ENCODE measurements at regions not wholly inside any gene's neighbourhood (a gene's known extent, or its start where the extent isn't known, plus 50 kb on each side); places are given as distances from the start of the nearest gene placed in this dataset.

DNA sequence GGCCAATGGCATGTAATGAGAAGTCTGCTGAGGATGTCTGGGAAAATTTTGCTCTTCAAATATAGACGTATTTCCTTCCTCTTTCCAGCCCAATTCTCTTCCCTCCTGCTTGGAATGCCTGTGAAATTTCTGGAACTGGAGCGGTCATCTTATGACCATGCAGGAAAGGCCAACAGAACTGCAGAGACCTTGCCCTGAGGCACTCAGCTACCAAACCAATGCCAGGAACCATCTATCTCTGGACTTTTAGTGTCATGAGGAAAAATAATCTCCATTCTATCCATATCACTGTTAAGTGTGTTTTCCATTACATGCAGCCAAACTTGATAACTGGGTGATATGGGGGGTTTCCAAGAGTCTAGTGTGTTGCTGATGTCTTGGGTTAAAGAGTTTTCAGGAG, 363.7 kb downstream of the SLC4A3 start:
- H3K27ac ChIP-seq (ENCODE audit: low read depth, low read length) = no peak overlapping the region
- no peaks in the 10 kb centered on the region for H3K9me3 ChIP-seq (ENCODE audit: control insufficient read depth, insufficient read depth, low read length)
- no peaks in the 10 kb centered on the region for H3K4me1 ChIP-seq (ENCODE audit: control insufficient read depth, low read length)
- no peak overlapping the region for H3K4me2 ChIP-seq (ENCODE audit: low read length)
- no peaks in the 10 kb centered on the region for H4K20me1 ChIP-seq (ENCODE audit: control insufficient read depth, insufficient read depth, low read depth, low read length)
- H3K79me2 ChIP-seq (ENCODE audit: control insufficient read depth, low read length) = no peaks in the 10 kb centered on the region
- no peaks in the 10 kb centered on the region for H3K9me2 ChIP-seq (replicated peaks; ENCODE audit: control insufficient read depth, low read length)
- no peaks in the 10 kb centered on the region for H3K36me3 ChIP-seq (ENCODE audit: control insufficient read depth, low read length)
- H3F3A ChIP-seq (ENCODE audit: control insufficient read depth, insufficient read depth) = no peaks in the 10 kb centered on the region
- no peak overlapping the region for H3K4me3 ChIP-seq (ENCODE audit: low read length)
- no peak for TF ChIP-seq CTCF (IDR thresholded peaks at IDR 0.05; ENCODE audit: low read depth, low read length, poor library complexity, severe bottlenecking)
- no peak for TF ChIP-seq EZH2phosphoT487 (IDR thresholded peaks at IDR 0.05; ENCODE audit: borderline replicate concordance, low read length)
- no peaks in the 10 kb centered on the region for H3K27me3 ChIP-seq (ENCODE audit: control insufficient read depth, low read length)

DNA sequence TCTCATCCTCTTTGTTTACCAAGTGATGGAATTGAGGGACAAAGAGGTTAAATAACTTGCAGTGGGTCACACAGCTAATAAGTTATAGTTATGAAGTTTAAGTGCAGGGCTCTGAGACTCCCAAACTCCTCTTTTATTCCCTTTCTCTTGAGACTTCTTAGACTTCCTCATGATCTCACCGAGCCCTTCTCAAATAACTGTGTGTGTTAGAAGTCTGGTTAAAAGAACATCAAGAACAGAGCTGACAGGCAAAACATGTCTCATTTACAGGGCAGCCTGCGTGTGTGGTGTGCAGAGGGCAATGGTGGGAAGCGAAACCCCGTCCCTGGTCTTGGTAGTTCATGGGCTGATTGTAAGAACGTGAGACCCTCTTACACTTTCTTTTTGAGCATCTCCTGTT, 368.0 kb downstream of the SLC4A3 start:
- no peaks in the 10 kb centered on the region for H3K79me2 ChIP-seq (ENCODE audit: control insufficient read depth, low read length)
- no peak for TF ChIP-seq EZH2phosphoT487 (IDR thresholded peaks at IDR 0.05; ENCODE audit: borderline replicate concordance, low read length)
- no peak for TF ChIP-seq CTCF (IDR thresholded peaks at IDR 0.05; ENCODE audit: low read depth, low read length, poor library complexity, severe bottlenecking)
- H3K27ac ChIP-seq (ENCODE audit: low read depth, low read length) = no peak overlapping the region
- no peaks in the 10 kb centered on the region for H3K9me2 ChIP-seq (replicated peaks; ENCODE audit: control insufficient read depth, low read length)
- no peaks in the 10 kb centered on the region for H3K4me1 ChIP-seq (ENCODE audit: control insufficient read depth, low read length)
- H3K4me2 ChIP-seq (ENCODE audit: low read length) = no peak overlapping the region
- H3K36me3 ChIP-seq (ENCODE audit: control insufficient read depth, low read length) = no peaks in the 10 kb centered on the region
- no peak overlapping the region for H3K4me3 ChIP-seq (ENCODE audit: low read length)
- no peaks in the 10 kb centered on the region for H3F3A ChIP-seq (ENCODE audit: control insufficient read depth, insufficient read depth)
- no peaks in the 10 kb centered on the region for H3K9me3 ChIP-seq (ENCODE audit: control insufficient read depth, insufficient read depth, low read length)
- H3K27me3 ChIP-seq (ENCODE audit: control insufficient read depth, low read length) = no peaks in the 10 kb centered on the region
- no peaks in the 10 kb centered on the region for H4K20me1 ChIP-seq (ENCODE audit: control insufficient read depth, insufficient read depth, low read depth, low read length)

DNA sequence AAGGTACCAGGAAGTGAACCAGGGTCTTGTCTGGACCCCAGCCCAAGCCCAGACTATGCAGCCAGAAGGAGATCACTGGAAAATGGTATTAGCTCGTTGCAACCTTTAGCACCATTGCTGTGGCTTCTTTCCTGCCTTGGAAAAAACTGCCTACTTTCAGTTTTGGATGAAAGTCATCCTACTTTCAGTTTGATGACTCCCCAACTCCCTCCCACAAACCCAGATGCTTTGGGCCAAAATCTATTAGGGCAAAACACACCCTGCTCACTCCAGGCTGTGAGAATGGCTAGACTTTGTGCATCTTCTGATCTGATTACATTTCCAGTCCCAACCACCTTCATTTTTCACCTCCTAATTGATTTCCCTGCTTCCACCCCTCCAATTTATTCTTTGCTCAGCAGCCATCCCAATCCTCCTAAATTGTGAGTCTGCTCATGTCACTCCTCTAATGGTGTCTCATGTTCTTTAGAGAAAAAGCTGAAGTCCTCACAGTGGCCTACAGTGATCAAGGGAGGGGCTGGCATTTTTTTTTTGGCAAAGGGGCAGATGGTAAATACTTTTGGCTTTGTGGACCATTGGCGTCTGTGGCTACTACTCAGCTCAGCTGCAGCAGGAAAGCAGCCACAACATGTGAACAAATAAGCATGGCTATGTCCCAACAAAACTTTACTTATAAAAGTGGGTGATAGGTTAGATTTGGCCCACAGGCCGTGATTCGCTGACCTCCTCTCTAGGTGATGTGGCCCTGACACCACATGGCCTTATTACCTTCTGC, 368.7 kb downstream of the SLC4A3 start:
- Histone ChIP-seq H3F3A (ENCODE audit: control insufficient read depth, insufficient read depth) (no peaks in the 10 kb centered on the region), H3K27ac (ENCODE audit: low read depth, low read length) (no peak overlapping the region), H3K4me3 (ENCODE audit: low read length) (no peak overlapping the region), H4K20me1 (ENCODE audit: control insufficient read depth, insufficient read depth, low read depth, low read length) (no peaks in the 10 kb centered on the region), H3K9me2 (replicated peaks; ENCODE audit: control insufficient read depth, low read length) (no peaks in the 10 kb centered on the region), H3K79me2 (ENCODE audit: control insufficient read depth, low read length) (no peaks in the 10 kb centered on the region), H3K36me3 (ENCODE audit: control insufficient read depth, low read length) (no peaks in the 10 kb centered on the region), H3K4me1 (ENCODE audit: control insufficient read depth, low read length) (no peaks in the 10 kb centered on the region), H3K27me3 (ENCODE audit: control insufficient read depth, low read length) (no peaks in the 10 kb centered on the region), H3K4me2 (ENCODE audit: low read length) (no peak overlapping the region), H3K9me3 (ENCODE audit: control insufficient read depth, insufficient read depth, low read length) (no peaks in the 10 kb centered on the region)
- no peak for TF ChIP-seq EZH2phosphoT487 (IDR thresholded peaks at IDR 0.05; ENCODE audit: borderline replicate concordance, low read length)
- TF ChIP-seq CTCF (IDR thresholded peaks at IDR 0.05; ENCODE audit: low read depth, low read length, poor library complexity, severe bottlenecking) = no peak
